A204.1 (cell line): ENCODE measurements at regions not wholly inside any gene's neighbourhood (a gene's known extent, or its start where the extent isn't known, plus 50 kb on each side); places are given as distances from the start of the nearest gene placed in this dataset.
"Not testable (repeated sequence)": the region's sequence is repeated elsewhere in the genome, so short reads cannot be mapped to it uniquely, and the experiment has no call there.

ENCODE experiments used
- FAIRE-seq: peaks from 2 replicates; lab custom pipeline; 2012; peaks lifted over from hg19 to GRCh38; lab: Jason Lieb, UNC

GRCh38 chr3:24545887-24546286, 51.2 kb upstream of the THRB start:
- no peak for FAIRE-seq

- FAIRE-seq = no peak
Observed at GRCh38 chr3:24548278-24548677, 53.6 kb upstream of the THRB start.

GRCh38 chr3:24550588-24550987, 55.9 kb upstream of the THRB start:
- FAIRE-seq = no peak

- no peak for FAIRE-seq
Observed at GRCh38 chr3:24551626-24552025, 57.0 kb upstream of the THRB start.

- no peak for FAIRE-seq
Observed at GRCh38 chr3:24562895-24563294, 68.2 kb upstream of the THRB start.

- no peak for FAIRE-seq
Observed at GRCh38 chr3:24565053-24565452, 70.4 kb upstream of the THRB start.

GRCh38 chr3:24565656-24566055, 71.0 kb upstream of the THRB start:
- FAIRE-seq = no peak

GRCh38 chr3:24566927-24567326, 72.3 kb upstream of the THRB start:
- FAIRE-seq = no peak

GRCh38 chr3:24572409-24572808, 77.8 kb upstream of the THRB start:
- not testable (repeated sequence) for FAIRE-seq

GRCh38 chr3:24573576-24573975, 78.9 kb upstream of the THRB start:
- FAIRE-seq = no peak

GRCh38 chr3:24578324-24578723, 83.7 kb upstream of the THRB start:
- no peak for FAIRE-seq

GRCh38 chr3:24578951-24579421, 84.3 kb upstream of the THRB start:
- no peak for FAIRE-seq

GRCh38 chr3:24582431-24583403, 88.1 kb upstream of the THRB start:
- FAIRE-seq = no peak

- FAIRE-seq = no peak
Observed at GRCh38 chr3:24586920-24587319, 92.3 kb upstream of the THRB start.

- no peak for FAIRE-seq
Observed at GRCh38 chr3:24588629-24589512, 94.2 kb upstream of the THRB start.

GRCh38 chr3:24589513-24589851, 94.8 kb upstream of the THRB start:
- FAIRE-seq = no peak

- FAIRE-seq = no peak
Observed at GRCh38 chr3:24589931-24590880, 95.6 kb upstream of the THRB start.

GRCh38 chr3:24591191-24591590, 96.5 kb upstream of the THRB start:
- no peak for FAIRE-seq

GRCh38 chr3:24591661-24592555, 97.3 kb upstream of the THRB start:
- no peak for FAIRE-seq

- FAIRE-seq = no peak
Observed at GRCh38 chr3:24594161-24594560, 99.5 kb upstream of the THRB start.

GRCh38 chr3:24595796-24596195, 101.1 kb upstream of the THRB start:
- no peak for FAIRE-seq
